ENCODE measurements at regions not wholly inside any gene's neighbourhood (a gene's known extent, or its start where the extent isn't known, plus 50 kb on each side); places are given as distances from the start of the nearest gene placed in this dataset.
"Not testable (repeated sequence)": the region's sequence is repeated elsewhere in the genome, so short reads cannot be mapped to it uniquely, and the experiment has no call there.

GRCh38 chr22:25448435-25449051 lies 115.9 kb upstream of the GRK3 start:
- no peak for DNase-seq (ENCODE audit: low read depth in 4 of 4, low spot score in 2 of 4)

- no peak for DNase-seq (ENCODE audit: low read depth in 4 of 4, low spot score in 2 of 4)
Measured at GRCh38 chr22:25449781-25450317, 114.6 kb upstream of the GRK3 start.

- DNase-seq (ENCODE audit: low read depth in 4 of 4, low spot score in 2 of 4) = no peak
Measured at GRCh38 chr22:25451480-25452114, 112.9 kb upstream of the GRK3 start.

GRCh38 chr22:25452116-25452700 lies 112.3 kb upstream of the GRK3 start:
- DNase-seq (ENCODE audit: low read depth in 4 of 4, low spot score in 2 of 4) = no peak

GRCh38 chr22:25453058-25453457 lies 111.4 kb upstream of the GRK3 start:
- no peak for DNase-seq (ENCODE audit: low read depth in 4 of 4, low spot score in 2 of 4)

- DNase-seq (ENCODE audit: low read depth in 4 of 4, low spot score in 2 of 4) = no peak
Measured at GRCh38 chr22:25453557-25453956, 110.9 kb upstream of the GRK3 start.

- DNase-seq (ENCODE audit: low read depth in 4 of 4, low spot score in 2 of 4) = not testable (repeated sequence)
Measured at GRCh38 chr22:25456300-25457043, 108.0 kb upstream of the GRK3 start.

- not testable (repeated sequence) for DNase-seq (ENCODE audit: low read depth in 4 of 4, low spot score in 2 of 4)
Measured at GRCh38 chr22:25458631-25459030, 105.8 kb upstream of the GRK3 start.

- not testable (repeated sequence) for DNase-seq (ENCODE audit: low read depth in 4 of 4, low spot score in 2 of 4)
Measured at GRCh38 chr22:25460682-25461081, 103.8 kb upstream of the GRK3 start.

- DNase-seq (ENCODE audit: low read depth in 4 of 4, low spot score in 2 of 4) = no peak
Measured at GRCh38 chr22:25461301-25461700, 103.2 kb upstream of the GRK3 start.

GRCh38 chr22:25462474-25463346 lies 101.8 kb upstream of the GRK3 start:
- DNase-seq (ENCODE audit: low read depth in 4 of 4, low spot score in 2 of 4) = peak in 2 of 4 donors; percentile 60 to 73

GRCh38 chr22:25463347-25463628 lies 101.2 kb upstream of the GRK3 start:
- DNase-seq (ENCODE audit: low read depth in 4 of 4, low spot score in 2 of 4) = not testable (repeated sequence)

GRCh38 chr22:25464326-25464725 lies 100.1 kb upstream of the GRK3 start:
- not testable (repeated sequence) for DNase-seq (ENCODE audit: low read depth in 4 of 4, low spot score in 2 of 4)

- no peak for DNase-seq (ENCODE audit: low read depth in 4 of 4, low spot score in 2 of 4)
Measured at GRCh38 chr22:25465949-25466348, 98.5 kb upstream of the GRK3 start.

- no peak for DNase-seq (ENCODE audit: low read depth in 4 of 4, low spot score in 2 of 4)
Measured at GRCh38 chr22:25472382-25472781, 92.1 kb upstream of the GRK3 start.

GRCh38 chr22:25475257-25476022 lies 89.0 kb upstream of the GRK3 start:
- peak; percentile 75 to 89 (median 84) for DNase-seq (ENCODE audit: low read depth in 4 of 4, low spot score in 2 of 4)

- DNase-seq (ENCODE audit: low read depth in 4 of 4, low spot score in 2 of 4) = no peak
Measured at GRCh38 chr22:25477358-25477757, 87.1 kb upstream of the GRK3 start.

GRCh38 chr22:25478111-25478510 lies 86.4 kb upstream of the GRK3 start:
- DNase-seq (ENCODE audit: low read depth in 4 of 4, low spot score in 2 of 4) = no peak

GRCh38 chr22:25478528-25478927 lies 85.9 kb upstream of the GRK3 start:
- no peak for DNase-seq (ENCODE audit: low read depth in 4 of 4, low spot score in 2 of 4)

- DNase-seq (ENCODE audit: low read depth in 4 of 4, low spot score in 2 of 4) = not testable (repeated sequence)
Measured at GRCh38 chr22:25480868-25481267, 83.6 kb upstream of the GRK3 start.

All from left renal cortex interstitium (tissue), 4 donors.